ENCODE measurements at regions not wholly inside any gene's neighbourhood (a gene's known extent, or its start where the extent isn't known, plus 50 kb on each side); places are given as distances from the start of the nearest gene placed in this dataset.

GRCh38 chr2:207328944-207329386 is 163.2 kb upstream of the KLF7 start:
- no peak for TF ChIP-seq CTCF (IDR thresholded peaks at IDR 0.05)
- no peak for TF ChIP-seq POLR2A (IDR thresholded peaks at IDR 0.05)
